K562 (cell line): ENCODE measurements at regions not wholly inside any gene's neighbourhood (a gene's known extent, or its start where the extent isn't known, plus 50 kb on each side); places are given as distances from the start of the nearest gene placed in this dataset.

Experiments used
- FIP1L1 ChIP-seq: fragments of 200-400 bp; formaldehyde crosslinking; IDR thresholded peaks from 2 replicates; pipeline ENCODE4 v1.6.1; 2018; ENCODE audit warnings: mild to moderate bottlenecking, low read depth, low read length; ENCODE audit not compliant: poor library complexity, severe bottlenecking
- GABPB2 ChIP-seq: fragments of 250-450 bp; sonication (Bioruptor Pico); conservative IDR thresholded peaks from 2 replicates; pipeline ENCODE4 v1.5.1; 2021; ENCODE audit warnings: mild to moderate bottlenecking
- KLF13 ChIP-seq: fragments of 450-650 bp; IDR thresholded peaks from 2 replicates; pipeline ENCODE4 v1.6.1; 2016; ENCODE audit warnings: missing genetic modification characterization, low read depth, mild to moderate bottlenecking, missing compliant biosample characterization, moderate library complexity, borderline replicate concordance
- POLR2AphosphoS5 ChIP-seq: IDR thresholded peaks from 2 replicates; pipeline ENCODE4 v1.6.1; 2011; ENCODE audit warnings: mild to moderate bottlenecking, low read depth, low read length, moderate library complexity; ENCODE audit not compliant: control insufficient read depth, insufficient read depth
- ZNF696 ChIP-seq: fragments of 250-450 bp; sonication (Bioruptor Pico); conservative IDR thresholded peaks from 2 replicates; pipeline ENCODE4 v1.4.0; 2020; ENCODE audit warnings: mild to moderate bottlenecking, moderate library complexity
- TF ChIP-seq, protein P1 (sequence below): fragments of 450-650 bp; IDR thresholded peaks from 2 replicates; pipeline ENCODE4 v1.6.1; 2016; ENCODE audit warnings: low read depth, mild to moderate bottlenecking, moderate library complexity

DNA sequence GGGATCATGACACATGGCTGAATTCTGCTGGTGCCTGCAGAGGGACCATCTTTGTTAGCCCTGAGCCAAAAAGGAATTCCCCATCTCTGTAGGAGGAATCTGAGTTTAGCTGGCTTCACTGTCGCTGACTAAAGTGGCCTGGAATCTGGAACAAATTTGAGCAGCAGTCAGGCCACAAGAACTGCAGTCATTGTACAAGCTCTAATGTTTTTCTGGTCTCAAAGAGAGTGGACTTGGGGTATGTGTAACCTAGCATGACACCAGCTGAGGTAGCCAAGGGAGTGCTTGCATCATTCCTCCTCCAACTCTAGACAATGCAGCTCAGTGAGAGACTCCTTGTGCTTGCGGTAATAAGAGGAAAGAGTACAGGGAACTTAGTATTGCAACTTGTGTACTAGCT lies 539.1 kb upstream of the LRRTM4 start:
- TF ChIP-seq ZNF696 (CRISPR knock-in tag): no peak
- TF ChIP-seq GABPB2: no peak
- TF ChIP-seq, protein P1, sequence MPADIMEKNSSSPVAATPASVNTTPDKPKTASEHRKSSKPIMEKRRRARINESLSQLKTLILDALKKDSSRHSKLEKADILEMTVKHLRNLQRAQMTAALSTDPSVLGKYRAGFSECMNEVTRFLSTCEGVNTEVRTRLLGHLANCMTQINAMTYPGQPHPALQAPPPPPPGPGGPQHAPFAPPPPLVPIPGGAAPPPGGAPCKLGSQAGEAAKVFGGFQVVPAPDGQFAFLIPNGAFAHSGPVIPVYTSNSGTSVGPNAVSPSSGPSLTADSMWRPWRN: no peak
- TF ChIP-seq KLF13 (tag): no peak
- no peak for TF ChIP-seq FIP1L1
- no peak for TF ChIP-seq POLR2AphosphoS5
